ENCODE measurements at regions not wholly inside any gene's neighbourhood (a gene's known extent, or its start where the extent isn't known, plus 50 kb on each side); places are given as distances from the start of the nearest gene placed in this dataset.

DNA sequence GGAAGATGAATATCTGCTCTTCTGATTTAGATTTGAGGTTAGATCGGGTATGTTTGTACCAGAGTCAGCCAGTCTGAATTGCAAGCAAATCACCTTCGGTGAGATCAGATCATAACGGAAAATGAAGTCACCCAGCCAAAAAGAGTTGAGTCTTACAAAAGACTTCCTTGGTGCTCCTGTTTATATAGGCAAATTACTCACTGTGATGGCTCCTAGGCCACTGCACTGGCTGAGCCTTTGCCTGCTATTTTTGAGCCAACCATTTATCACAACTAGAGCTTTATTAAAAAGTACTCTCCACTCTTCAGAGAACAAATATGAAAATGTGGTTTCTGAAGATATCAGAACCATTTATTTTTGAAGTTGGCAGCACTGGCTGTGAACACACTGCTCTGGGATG is 277.7 kb upstream of the PCSK5 start:
- TF ChIP-seq EZH2 (IDR thresholded peaks at IDR 0.05) (no peak), POLR2AphosphoS5 (IDR thresholded peaks at IDR 0.05; ENCODE audit: borderline replicate concordance, low read depth, low read length) (no peak), FOXP2 (optimal IDR thresholded peaks at IDR 0.05; ENCODE audit: control extremely low read depth, extremely low read length, insufficient read depth) (no peak)
